HEK293T (cell line): ENCODE measurements at regions not wholly inside any gene's neighbourhood (a gene's known extent, or its start where the extent isn't known, plus 50 kb on each side); places are given as distances from the start of the nearest gene placed in this dataset.

Source experiments
- CTCF ChIA-PET: fragments of 350-600 bp; formaldehyde crosslinking; extraction: SDS; loops from one replicate; lab custom pipeline; 2021; ENCODE audit warnings: antibody characterized with exemption, inconsistent platforms; lab: Yijun Ruan, JAX
- POLR2A ChIA-PET: fragments of 350-600 bp; formaldehyde crosslinking; extraction: SDS; loops from one replicate; lab custom pipeline; 2020; ENCODE audit warnings: antibody characterized with exemption, inconsistent platforms; lab: Yijun Ruan, JAX
- DNase-seq: peaks from one replicate; pipeline ENCODE4 v3.0.0; 2012; ENCODE audit warnings: mixed read lengths; ENCODE audit errors: extremely low spot score
- ARNT ChIP-seq: fragments of 450-650 bp; IDR thresholded peaks from 2 replicates; pipeline ENCODE4 v1.6.1; 2017; ENCODE audit warnings: mild to moderate bottlenecking
- BHLHE40 ChIP-seq: fragments of 450-650 bp; IDR thresholded peaks from 2 replicates; pipeline ENCODE4 v1.6.1; 2016; ENCODE audit warnings: mild to moderate bottlenecking, moderate library complexity, borderline replicate concordance
- CTBP1 ChIP-seq: fragments of 450-650 bp; IDR thresholded peaks from 2 replicates; pipeline ENCODE4 v1.6.1; 2016; ENCODE audit warnings: borderline replicate concordance
- ELF4 ChIP-seq: fragments of 450-650 bp; IDR thresholded peaks from 2 replicates; pipeline ENCODE4 v1.6.1; 2017; ENCODE audit warnings: antibody characterized with exemption
- FOXA1 ChIP-seq: fragments of 450-650 bp; IDR thresholded peaks from 2 replicates; pipeline ENCODE4 v1.6.1; 2016; ENCODE audit warnings: mild to moderate bottlenecking
- FOXK2 ChIP-seq: fragments of 450-650 bp; IDR thresholded peaks from 2 replicates; pipeline ENCODE4 v1.6.1; 2016; ENCODE audit warnings: mild to moderate bottlenecking
- FOXM1 ChIP-seq: fragments of 450-650 bp; IDR thresholded peaks from 2 replicates; pipeline ENCODE4 v1.6.1; 2017; ENCODE audit warnings: mild to moderate bottlenecking, borderline replicate concordance
- HDGF ChIP-seq: fragments of 450-650 bp; IDR thresholded peaks from 2 replicates; pipeline ENCODE4 v1.6.1; 2017; ENCODE audit warnings: antibody characterized with exemption, borderline replicate concordance
- L3MBTL2 ChIP-seq: fragments of 450-650 bp; conservative IDR thresholded peaks from 2 replicates; pipeline ENCODE4 v1.6.1; 2016; ENCODE audit warnings: mild to moderate bottlenecking
- LEF1 ChIP-seq: fragments of 450-650 bp; IDR thresholded peaks from 2 replicates; pipeline ENCODE4 v1.6.1; 2017; ENCODE audit warnings: mild to moderate bottlenecking, borderline replicate concordance
- NFRKB ChIP-seq: fragments of 450-650 bp; IDR thresholded peaks from 2 replicates; pipeline ENCODE4 v1.6.1; 2016; ENCODE audit warnings: mild to moderate bottlenecking, moderate library complexity
- SP1 ChIP-seq: fragments of 450-650 bp; IDR thresholded peaks from 2 replicates; pipeline ENCODE4 v1.6.1; 2017
- SUZ12 ChIP-seq: fragments of 450-650 bp; IDR thresholded peaks from 2 replicates; pipeline ENCODE4 v1.6.1; 2016; ENCODE audit warnings: mild to moderate bottlenecking
- TARDBP ChIP-seq: fragments of 450-650 bp; IDR thresholded peaks from 2 replicates; pipeline ENCODE4 v1.6.1; 2016
- ZNF384 ChIP-seq: fragments of 450-650 bp; IDR thresholded peaks from 2 replicates; pipeline ENCODE4 v1.6.1; 2016
- TF ChIP-seq, protein P1 (sequence below): fragments of 450-650 bp; IDR thresholded peaks from 2 replicates; pipeline ENCODE4 v1.6.1; 2016

DNA sequence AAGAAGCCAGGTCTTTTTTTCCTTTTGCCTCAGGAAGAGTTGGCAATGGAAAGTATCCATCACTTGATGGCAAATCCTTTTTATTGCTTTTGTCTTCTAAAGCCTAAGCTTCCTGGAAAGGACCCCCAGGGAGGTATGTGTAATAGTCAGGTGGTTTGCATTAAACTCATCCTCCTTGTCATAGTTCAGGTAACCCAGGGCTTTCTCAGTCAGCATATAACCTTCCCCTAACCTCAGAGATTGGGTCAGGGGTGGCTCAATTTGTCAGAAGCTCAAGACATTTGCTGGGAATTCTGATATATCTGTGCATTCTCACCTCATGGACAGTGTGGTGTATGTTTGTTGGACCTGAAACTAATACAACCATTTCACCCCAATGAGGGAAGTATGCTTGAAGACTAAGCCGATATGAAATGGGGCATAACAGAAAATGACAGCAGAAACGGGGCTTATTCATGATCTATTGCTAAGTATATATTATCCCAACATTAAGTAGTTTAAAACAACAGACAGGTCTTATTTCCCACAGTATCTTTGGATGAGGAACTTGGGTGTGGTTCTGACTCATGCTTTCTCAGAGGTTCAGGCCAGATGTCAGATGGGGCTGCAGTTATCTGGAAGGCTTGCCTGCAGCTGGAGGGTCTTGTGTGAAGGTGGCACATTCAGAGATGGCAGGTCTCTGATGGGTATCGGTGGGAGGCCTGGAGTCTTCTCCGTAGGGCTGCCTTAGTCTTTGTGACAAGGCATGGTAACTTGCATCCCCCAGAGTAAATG lies 135.8 kb upstream of the SPON1 start:
- TF ChIP-seq, protein P1, sequence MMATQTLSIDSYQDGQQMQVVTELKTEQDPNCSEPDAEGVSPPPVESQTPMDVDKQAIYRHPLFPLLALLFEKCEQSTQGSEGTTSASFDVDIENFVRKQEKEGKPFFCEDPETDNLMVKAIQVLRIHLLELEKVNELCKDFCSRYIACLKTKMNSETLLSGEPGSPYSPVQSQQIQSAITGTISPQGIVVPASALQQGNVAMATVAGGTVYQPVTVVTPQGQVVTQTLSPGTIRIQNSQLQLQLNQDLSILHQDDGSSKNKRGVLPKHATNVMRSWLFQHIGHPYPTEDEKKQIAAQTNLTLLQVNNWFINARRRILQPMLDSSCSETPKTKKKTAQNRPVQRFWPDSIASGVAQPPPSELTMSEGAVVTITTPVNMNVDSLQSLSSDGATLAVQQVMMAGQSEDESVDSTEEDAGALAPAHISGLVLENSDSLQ: no peak
- TF ChIP-seq ZNF384 (no peak), NFRKB (no peak), FOXA1 (no peak), SUZ12 (no peak)
- CTCF ChIA-PET: no interaction called here
- no peak for DNase-seq
- POLR2A ChIA-PET: no interaction called here

- no peak for DNase-seq
- ChIA-PET CTCF (no interaction called here), POLR2A (no interaction called here)
- TF ChIP-seq CTBP1: no peak
- TF ChIP-seq TARDBP: no peak
- no peak for TF ChIP-seq LEF1
- TF ChIP-seq ZNF384: no peak
- no peak for TF ChIP-seq HDGF
- TF ChIP-seq FOXK2: no peak
- TF ChIP-seq ELF4: no peak
- no peak for TF ChIP-seq FOXM1
- TF ChIP-seq L3MBTL2: no peak
- no peak for TF ChIP-seq ARNT
- TF ChIP-seq NFRKB: no peak
- no peak for TF ChIP-seq FOXA1
- TF ChIP-seq SUZ12: no peak
- no peak for TF ChIP-seq SP1
These were observed 130.8 kb upstream of the SPON1 start for GRCh38 chr11:13831696-13832095.

DNA sequence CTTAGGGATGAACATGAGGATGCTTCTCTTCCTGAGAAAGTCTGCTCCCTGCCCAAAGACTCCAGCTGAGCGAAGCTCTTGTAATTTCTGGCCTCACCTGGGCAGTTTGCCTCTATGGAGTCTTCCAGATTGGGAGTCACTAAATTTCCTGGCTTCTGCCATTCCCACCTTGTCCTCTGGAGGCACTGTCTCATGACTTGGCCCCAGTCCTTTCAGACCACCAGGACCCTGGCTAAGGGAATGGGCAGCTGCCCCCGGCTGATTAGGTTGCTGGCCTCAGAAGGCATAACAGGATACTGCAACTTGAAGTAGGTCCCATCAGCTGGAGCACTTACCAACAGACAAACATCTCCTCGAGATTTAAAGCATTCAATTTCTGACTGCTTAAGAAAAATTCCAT lies 128.1 kb upstream of the SPON1 start:
- TF ChIP-seq TARDBP (no peak), ARNT (no peak), BHLHE40 (no peak), SUZ12 (no peak), FOXA1 (no peak)
- TF ChIP-seq, protein P1: no peak
- ChIA-PET CTCF (interaction anchor here (0.6 to 0.7 kb wide), 2 partner anchors 63 to 118 kb away, joined by 3 to 12 read pairs; no protein-coding TSS in a partner anchor), POLR2A (no interaction called here)
- DNase-seq: peak; percentile 63

DNA sequence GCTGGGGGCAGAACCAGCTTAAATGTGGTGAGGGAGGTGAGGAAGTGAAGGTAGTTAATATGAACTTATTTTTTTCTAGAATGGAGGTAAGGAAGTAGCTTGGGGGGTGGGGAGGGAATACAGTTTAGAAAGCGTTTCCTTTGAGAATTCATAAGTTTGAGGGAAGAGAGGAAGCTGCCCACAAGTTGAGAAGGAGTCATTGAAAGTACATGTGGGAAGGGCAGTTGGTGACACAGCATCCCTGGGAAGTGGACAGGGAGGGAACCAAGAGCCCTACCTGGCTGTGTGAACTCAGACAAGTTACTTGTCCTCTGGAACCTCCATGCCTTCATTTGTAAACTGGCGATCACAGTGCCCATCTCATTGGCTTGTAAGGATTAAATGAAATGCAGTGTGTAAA lies 125.9 kb upstream of the SPON1 start:
- no peak for DNase-seq
- ChIA-PET POLR2A (no interaction called here), CTCF (no interaction called here)
- TF ChIP-seq SUZ12: no peak
- no peak for TF ChIP-seq HDGF
- TF ChIP-seq FOXA1: no peak
- no peak for TF ChIP-seq BHLHE40
- no peak for TF ChIP-seq LEF1
- TF ChIP-seq L3MBTL2: no peak
- TF ChIP-seq NFRKB: no peak
- no peak for TF ChIP-seq CTBP1
- no peak for TF ChIP-seq ELF4
- TF ChIP-seq TARDBP: no peak
- no peak for TF ChIP-seq ARNT
- TF ChIP-seq SP1: no peak
- TF ChIP-seq FOXM1: no peak
- TF ChIP-seq ZNF384: no peak

DNA sequence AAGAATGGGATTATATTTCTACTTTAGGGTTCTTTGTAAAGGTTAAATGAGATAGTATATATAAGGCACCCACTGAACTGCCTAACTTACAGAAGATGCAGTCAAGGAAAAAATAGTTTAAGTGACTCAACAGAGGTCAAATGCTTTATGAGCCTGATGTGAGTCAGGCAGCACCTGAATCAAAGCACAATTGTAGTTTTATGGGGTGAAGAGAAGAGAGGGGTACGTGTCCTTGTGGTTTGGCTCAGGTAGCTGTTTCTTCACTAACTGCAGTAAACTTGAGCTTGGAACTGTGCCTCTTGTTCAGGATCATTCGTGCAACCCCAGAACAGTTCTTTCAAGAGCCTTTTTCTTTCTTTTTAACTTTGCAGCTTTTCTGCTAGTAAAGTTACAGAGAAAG lies 125.2 kb upstream of the SPON1 start:
- DNase-seq: no peak
- no peak for TF ChIP-seq SP1
- ChIA-PET CTCF (no interaction called here), POLR2A (no interaction called here)

GRCh38 chr11:13841393-13841792 lies 121.1 kb upstream of the SPON1 start:
- no peak for DNase-seq
- CTCF ChIA-PET: no interaction called here
- POLR2A ChIA-PET: no interaction called here
- no peak for TF ChIP-seq SP1
- TF ChIP-seq, protein P1: no peak
- no peak for TF ChIP-seq L3MBTL2
- no peak for TF ChIP-seq HDGF
- TF ChIP-seq ZNF384: no peak

- ChIA-PET CTCF (no interaction called here), POLR2A (no interaction called here)
- TF ChIP-seq FOXK2: no peak
- TF ChIP-seq SUZ12: no peak
- TF ChIP-seq, protein P1: no peak
- TF ChIP-seq ARNT: no peak
- TF ChIP-seq FOXM1: no peak
- no peak for TF ChIP-seq LEF1
- TF ChIP-seq ELF4: no peak
- TF ChIP-seq L3MBTL2: no peak
- TF ChIP-seq ZNF384: no peak
- TF ChIP-seq NFRKB: no peak
- no peak for TF ChIP-seq CTBP1
- no peak for TF ChIP-seq TARDBP
- no peak for TF ChIP-seq BHLHE40
- no peak for TF ChIP-seq SP1
- no peak for TF ChIP-seq FOXA1
- TF ChIP-seq HDGF: no peak
- DNase-seq: no peak
These were observed 114.5 kb upstream of the SPON1 start for GRCh38 chr11:13848031-13848430.
